Stimulated activated effector memory CD8-positive, alpha-beta T cell treated with anti-CD3 and anti-CD28 coated beads, Interleukin-12 subunit alpha, Interleukin-12 subunit beta, amount 100 ng/mL, for 72 hours (primary cell): ENCODE measurements at regions not wholly inside any gene's neighbourhood (a gene's known extent, or its start where the extent isn't known, plus 50 kb on each side); places are given as distances from the start of the nearest gene placed in this dataset.

Source experiments
- ATAC-seq: fragments of 150-1000 bp; cut with Tn5 transposase; 2 replicates; pipeline ENCODE4 v1.10.0; 2021
- DNase-seq, 2 donors: peaks; one replicate each; pipeline ENCODE4 v3.0.0; 2021 to 2022; ENCODE audit warnings: low spot score in 2 of 2
- H3K27ac Mint-ChIP-seq: one replicate; pipeline ENCODE4 v1.8.0; 2022; ENCODE audit warnings: mild to moderate bottlenecking, mixed read lengths
- H3K36me3 Mint-ChIP-seq: one replicate; pipeline ENCODE4 v1.8.0; 2022; ENCODE audit warnings: mild to moderate bottlenecking, mixed read lengths
- H3K4me1 Mint-ChIP-seq: one replicate; pipeline ENCODE4 v1.8.0; 2022; ENCODE audit warnings: mixed read lengths
- H3K4me3 Mint-ChIP-seq: one replicate; pipeline ENCODE4 v1.8.0; 2022; ENCODE audit warnings: mild to moderate bottlenecking, mixed read lengths
- H3K9me3 Mint-ChIP-seq: one replicate; pipeline ENCODE4 v1.8.0; 2022; ENCODE audit warnings: mixed read lengths

GRCh38 chr2:30310371-30310770 lies 79.0 kb downstream of the LBH start:
- no peak for ATAC-seq
- Mint-ChIP-seq H3K4me3 (no peak overlapping the region), H3K9me3 (peaks cover 8% of the 10 kb centered on the region), H3K36me3 (no peaks in the 10 kb centered on the region), H3K4me1 (peaks cover 42% of the 10 kb centered on the region), H3K27ac (peak overlapping the region; percentile 24)
- no peak for DNase-seq

- ATAC-seq: no peak
- DNase-seq: no peak
- H3K36me3 Mint-ChIP-seq: no peaks in the 10 kb centered on the region
- H3K27ac Mint-ChIP-seq: peak overlapping the region; percentile 24
- peaks cover 8% of the 10 kb centered on the region for H3K9me3 Mint-ChIP-seq
- peaks cover 43% of the 10 kb centered on the region for H3K4me1 Mint-ChIP-seq
- no peak overlapping the region for H3K4me3 Mint-ChIP-seq
Measured at GRCh38 chr2:30310955-30311354, 79.6 kb downstream of the LBH start.

DNA sequence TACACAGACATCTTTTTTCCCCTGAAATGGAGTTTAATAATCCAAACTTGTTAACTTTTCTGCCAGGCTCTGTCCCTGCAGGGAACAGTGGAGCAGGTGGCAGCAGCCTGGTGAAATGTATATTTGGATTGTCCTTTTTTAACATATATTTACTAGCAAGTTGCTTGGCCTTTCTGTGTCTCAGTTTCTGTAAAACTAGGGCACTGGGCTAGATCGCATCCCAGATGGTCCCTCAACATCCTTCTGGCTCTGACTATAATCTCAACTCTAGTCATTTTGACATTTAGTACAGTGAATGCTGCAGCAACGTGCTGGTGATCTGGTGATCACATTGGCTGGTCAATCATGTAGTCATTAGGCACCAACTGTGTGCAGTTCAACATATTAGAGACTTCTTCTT lies 80.4 kb downstream of the LBH start:
- Mint-ChIP-seq H3K4me3 (no peak overlapping the region), H3K9me3 (peaks cover 6% of the 10 kb centered on the region), H3K27ac (peak overlapping the region; percentile 43), H3K4me1 (peaks cover 49% of the 10 kb centered on the region), H3K36me3 (no peaks in the 10 kb centered on the region)
- DNase-seq (no peak), ATAC-seq (no peak)

GRCh38 chr2:30312916-30313315 lies 81.6 kb downstream of the LBH start:
- H3K9me3 Mint-ChIP-seq: peaks cover 5% of the 10 kb centered on the region
- no peaks in the 10 kb centered on the region for H3K36me3 Mint-ChIP-seq
- peaks cover 49% of the 10 kb centered on the region for H3K4me1 Mint-ChIP-seq
- peak overlapping the region; percentile 43 for H3K27ac Mint-ChIP-seq
- no peak for DNase-seq
- H3K4me3 Mint-ChIP-seq: no peak overlapping the region
- no peak for ATAC-seq

GRCh38 chr2:30314981-30315380 lies 83.6 kb downstream of the LBH start:
- peak overlapping the region; percentile 13 for H3K27ac Mint-ChIP-seq
- DNase-seq (no peak), ATAC-seq (no peak)
- peak overlapping the region; percentile 6 for H3K4me3 Mint-ChIP-seq
- H3K4me1 Mint-ChIP-seq: peaks cover 45% of the 10 kb centered on the region
- peaks cover 5% of the 10 kb centered on the region for H3K9me3 Mint-ChIP-seq
- H3K36me3 Mint-ChIP-seq: no peaks in the 10 kb centered on the region

DNA sequence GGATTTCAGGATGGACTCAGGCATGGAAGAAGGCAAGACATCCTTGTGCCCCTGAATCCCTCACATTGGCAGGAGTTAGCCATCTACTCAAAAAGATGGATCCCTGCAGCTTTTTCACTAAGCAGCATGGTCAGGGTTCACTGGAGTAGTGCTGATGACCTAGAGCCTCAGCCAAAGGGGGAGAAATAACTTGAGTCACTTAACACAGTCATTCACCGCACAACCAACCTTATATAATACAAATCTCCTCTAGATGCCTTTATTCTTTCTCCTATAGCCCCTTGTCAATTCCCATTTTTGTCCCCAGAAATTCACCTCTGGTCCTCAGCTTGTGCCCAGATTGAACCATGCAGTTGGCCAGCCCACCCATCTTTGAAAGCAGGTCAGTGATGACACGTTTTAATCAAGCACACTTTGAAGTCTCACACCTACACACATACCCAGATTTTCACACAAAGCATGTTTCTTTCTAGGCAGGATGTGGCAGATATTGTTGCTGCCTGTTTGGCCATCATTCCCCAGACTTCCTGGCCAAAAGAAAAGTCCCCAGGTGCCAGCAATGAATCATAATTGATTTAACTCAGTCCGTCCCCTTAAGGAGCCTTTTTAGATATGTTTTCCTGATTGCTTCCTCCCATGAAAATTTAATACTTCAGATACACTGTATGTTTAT lies 84.2 kb downstream of the LBH start:
- Mint-ChIP-seq H3K4me1 (peaks cover 39% of the 10 kb centered on the region), H3K4me3 (peak overlapping the region; percentile 6), H3K9me3 (peaks cover 5% of the 10 kb centered on the region), H3K27ac (peak overlapping the region; percentile 13), H3K36me3 (no peaks in the 10 kb centered on the region)
- DNase-seq: peak in 1 of 2 donors; percentile 14
- peak; percentile 84 for ATAC-seq

DNA sequence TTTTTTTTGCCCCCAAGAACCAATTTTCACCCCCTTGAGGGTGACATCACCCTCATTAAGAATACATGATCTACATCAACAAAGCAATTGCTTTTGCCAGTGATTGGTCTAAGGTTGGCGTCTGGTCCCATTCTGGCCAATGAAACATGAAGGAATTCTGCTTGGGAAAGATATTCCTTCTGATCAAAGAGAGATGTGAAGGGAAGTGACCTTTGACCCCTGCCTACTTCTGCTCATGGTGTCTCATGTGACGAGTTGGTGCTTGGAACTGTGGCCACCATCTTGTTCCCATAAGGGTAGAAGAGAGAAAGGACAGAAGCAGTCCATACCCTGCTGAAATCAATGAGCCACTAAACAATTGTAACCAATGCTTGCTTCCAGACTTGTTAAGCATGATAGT lies 85.1 kb downstream of the LBH start:
- Mint-ChIP-seq H3K4me3 (no peak overlapping the region), H3K27ac (no peak overlapping the region), H3K9me3 (peaks cover 5% of the 10 kb centered on the region), H3K36me3 (no peaks in the 10 kb centered on the region), H3K4me1 (peaks cover 35% of the 10 kb centered on the region)
- DNase-seq (no peak), ATAC-seq (no peak)

- ATAC-seq (no peak), DNase-seq (no peak)
- peaks cover 5% of the 10 kb centered on the region for H3K9me3 Mint-ChIP-seq
- no peak overlapping the region for H3K4me3 Mint-ChIP-seq
- H3K27ac Mint-ChIP-seq: no peak overlapping the region
- H3K4me1 Mint-ChIP-seq: peaks cover 28% of the 10 kb centered on the region
- no peaks in the 10 kb centered on the region for H3K36me3 Mint-ChIP-seq
Measured at GRCh38 chr2:30318987-30319782, 87.9 kb downstream of the LBH start.

- H3K9me3 Mint-ChIP-seq: no peaks in the 10 kb centered on the region
- peaks cover 13% of the 10 kb centered on the region for H3K4me1 Mint-ChIP-seq
- no peak overlapping the region for H3K4me3 Mint-ChIP-seq
- H3K36me3 Mint-ChIP-seq: peaks cover 7% of the 10 kb centered on the region
- H3K27ac Mint-ChIP-seq: no peak overlapping the region
- ATAC-seq (no peak), DNase-seq (no peak)
Measured at GRCh38 chr2:30321466-30321865, 90.1 kb downstream of the LBH start.

DNA sequence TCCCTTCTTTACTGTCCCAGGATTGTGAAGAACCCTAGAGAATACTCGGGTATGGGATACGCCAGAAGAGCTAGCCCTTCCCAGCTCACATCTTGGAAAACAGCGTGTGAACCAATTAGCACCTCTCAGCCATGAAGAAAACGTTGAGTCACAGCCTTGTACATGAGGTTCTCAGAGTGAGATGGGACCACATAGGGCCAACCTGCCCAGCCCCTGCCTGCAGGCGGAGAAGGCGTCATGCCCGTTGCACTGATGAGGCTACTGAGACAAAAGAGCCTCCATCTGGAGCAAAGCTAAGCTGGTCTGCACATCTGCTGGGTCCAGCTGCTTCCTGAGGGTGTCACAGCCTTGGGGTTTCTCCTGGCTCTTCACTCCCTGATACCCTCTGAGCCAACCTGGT lies 92.2 kb downstream of the LBH start:
- Mint-ChIP-seq H3K4me3 (no peak overlapping the region), H3K9me3 (no peaks in the 10 kb centered on the region), H3K27ac (no peak overlapping the region), H3K4me1 (peaks cover 12% of the 10 kb centered on the region), H3K36me3 (peaks cover 7% of the 10 kb centered on the region)
- DNase-seq (no peak), ATAC-seq (no peak)

DNA sequence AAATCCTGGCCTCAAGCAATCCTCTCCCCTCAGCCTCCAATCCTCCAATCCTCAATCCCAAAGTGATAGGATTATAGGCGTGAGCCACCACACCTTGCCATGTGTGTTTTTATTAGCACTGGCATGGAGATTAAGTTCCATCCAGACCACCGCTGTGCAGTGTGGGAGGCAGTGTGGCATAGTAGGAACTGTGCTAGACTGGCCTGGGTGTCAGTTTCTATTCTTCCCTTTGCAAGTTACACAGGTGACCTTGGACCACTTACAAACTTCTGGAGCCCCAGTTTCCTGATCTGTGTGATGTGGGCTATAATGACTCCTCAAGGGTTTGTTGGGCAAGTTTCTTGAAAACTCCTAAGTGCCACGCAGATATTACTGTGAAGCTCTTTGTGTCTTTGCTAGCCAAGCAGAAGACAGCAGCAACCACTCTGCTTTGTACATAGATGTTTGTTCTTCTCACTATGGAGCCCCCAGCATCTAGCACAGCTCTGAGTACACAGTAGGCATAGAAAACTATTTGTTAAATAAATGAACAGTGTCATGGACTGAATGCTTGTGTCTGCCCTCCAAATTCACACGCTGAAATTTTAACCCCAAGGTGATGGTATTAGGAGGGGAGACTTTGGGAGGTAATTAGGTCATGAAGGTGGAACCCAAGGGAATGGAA lies 93.0 kb downstream of the LBH start:
- Mint-ChIP-seq H3K4me3 (no peak overlapping the region), H3K36me3 (peaks cover 7% of the 10 kb centered on the region), H3K9me3 (no peaks in the 10 kb centered on the region), H3K4me1 (peaks cover 12% of the 10 kb centered on the region), H3K27ac (peak overlapping the region; percentile 89)
- no peak for ATAC-seq
- no peak for DNase-seq

DNA sequence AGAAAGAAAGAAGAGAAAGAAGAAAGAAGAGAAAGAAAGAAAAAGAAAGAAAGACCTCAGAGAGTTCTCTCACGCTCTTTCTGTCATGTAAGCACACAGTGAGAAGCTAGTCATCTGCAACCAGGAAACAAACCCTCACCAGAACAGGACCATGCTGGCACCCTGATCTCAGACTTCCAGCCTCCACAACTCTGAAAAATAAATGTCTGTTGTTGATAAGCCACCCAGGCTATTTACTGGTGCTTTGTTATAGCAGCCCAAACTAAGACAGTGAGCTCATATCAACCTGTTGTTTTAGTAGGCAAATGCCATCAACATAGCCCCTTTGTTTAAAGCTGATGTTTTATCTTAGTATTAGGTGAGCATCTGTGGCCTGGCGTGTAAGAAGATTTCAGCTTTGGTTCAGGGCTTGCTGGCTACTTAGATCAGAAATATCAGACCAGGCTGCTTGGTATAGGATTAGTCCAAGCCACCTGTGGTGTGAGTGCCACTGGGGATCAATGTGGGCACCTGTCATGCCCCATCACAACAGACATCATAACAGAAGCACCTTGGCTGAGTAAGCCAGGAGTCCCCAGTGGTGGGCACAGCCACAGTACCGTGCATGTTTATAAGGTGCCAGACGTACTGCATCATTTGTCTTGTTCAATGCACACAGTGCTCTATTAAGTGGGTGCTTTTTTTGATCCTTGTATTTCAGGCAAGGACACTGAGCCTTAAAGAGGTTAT lies 94.4 kb downstream of the LBH start:
- H3K36me3 Mint-ChIP-seq: peaks cover 7% of the 10 kb centered on the region
- ATAC-seq: peak; percentile 73
- peaks cover 17% of the 10 kb centered on the region for H3K4me1 Mint-ChIP-seq
- H3K4me3 Mint-ChIP-seq: no peak overlapping the region
- H3K9me3 Mint-ChIP-seq: no peaks in the 10 kb centered on the region
- peak overlapping the region; percentile 89 for H3K27ac Mint-ChIP-seq
- no peak for DNase-seq

DNA sequence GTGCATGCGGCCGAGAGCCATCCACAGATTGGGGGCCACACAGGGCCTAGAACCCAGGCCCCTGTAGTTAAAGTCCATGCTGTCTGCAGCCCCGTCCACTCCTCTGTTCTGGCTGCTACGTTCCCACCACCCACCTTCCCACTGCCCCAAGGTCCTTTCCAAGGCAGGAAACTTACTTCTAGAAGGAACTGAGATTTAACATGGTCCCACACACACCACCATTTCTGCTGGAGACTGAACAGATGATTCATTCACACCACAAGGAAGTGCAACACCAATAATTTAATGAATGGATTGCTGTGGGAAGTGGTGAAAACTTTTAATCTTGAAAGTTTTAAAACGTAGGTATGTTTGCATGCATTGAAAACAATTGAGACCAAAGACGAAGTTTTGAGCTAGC lies 95.2 kb downstream of the LBH start:
- Mint-ChIP-seq H3K4me1 (peaks cover 22% of the 10 kb centered on the region), H3K27ac (peak overlapping the region; percentile 89), H3K4me3 (no peak overlapping the region), H3K36me3 (peaks cover 7% of the 10 kb centered on the region), H3K9me3 (no peaks in the 10 kb centered on the region)
- ATAC-seq: no peak
- no peak for DNase-seq

- peaks cover 55% of the 10 kb centered on the region for H3K4me1 Mint-ChIP-seq
- H3K27ac Mint-ChIP-seq: no peak overlapping the region
Measured at GRCh38 chr2:30331038-30331437, 99.7 kb downstream of the LBH start.

GRCh38 chr2:30331869-30332268 lies 100.5 kb downstream of the LBH start:
- DNase-seq: no peak
- Mint-ChIP-seq H3K4me1 (peaks cover 63% of the 10 kb centered on the region), H3K27ac (no peak overlapping the region), H3K4me3 (no peak overlapping the region), H3K36me3 (no peaks in the 10 kb centered on the region), H3K9me3 (no peaks in the 10 kb centered on the region)
- no peak for ATAC-seq

More at GRCh38 chr2:30331038-30331437, 99.7 kb downstream of the LBH start:
- H3K36me3 Mint-ChIP-seq: no peaks in the 10 kb centered on the region
- H3K4me3 Mint-ChIP-seq: no peak overlapping the region
- no peak for ATAC-seq
- H3K9me3 Mint-ChIP-seq: no peaks in the 10 kb centered on the region
- no peak for DNase-seq
